D341Med (cell line): ENCODE measurements at regions not wholly inside any gene's neighbourhood (a gene's known extent, or its start where the extent isn't known, plus 50 kb on each side); places are given as distances from the start of the nearest gene placed in this dataset.

Source experiments
- DNase-seq: peaks from one replicate; pipeline ENCODE4 v3.0.0; 2012; ENCODE audit warnings: low spot score

DNA sequence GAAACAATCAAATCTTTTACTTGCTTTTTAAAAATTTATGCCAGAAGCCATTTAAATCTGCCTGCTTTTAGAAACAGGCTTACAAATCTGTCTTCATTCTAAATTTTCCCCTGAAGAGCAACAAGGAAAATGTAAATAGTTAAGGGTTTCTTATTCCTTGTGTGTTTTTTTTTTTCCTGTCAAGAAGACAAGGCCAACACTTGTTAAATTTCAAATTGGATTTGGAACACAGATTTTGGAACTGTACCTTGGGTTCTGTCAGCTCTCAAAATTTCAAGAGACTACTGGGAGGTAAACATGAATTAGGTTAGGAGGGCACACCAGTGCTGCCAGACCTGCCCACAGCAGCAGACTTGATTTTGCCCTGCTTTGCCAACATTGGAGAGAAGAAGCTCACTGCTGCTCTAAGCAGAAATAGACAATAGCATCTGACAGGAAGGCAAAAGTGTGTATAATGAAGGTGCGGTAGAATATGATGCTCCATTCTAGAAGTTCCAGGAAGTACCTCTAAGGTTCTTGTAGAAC, 121.7 kb downstream of the NHLRC3 start:
- DNase-seq = no peak

DNA sequence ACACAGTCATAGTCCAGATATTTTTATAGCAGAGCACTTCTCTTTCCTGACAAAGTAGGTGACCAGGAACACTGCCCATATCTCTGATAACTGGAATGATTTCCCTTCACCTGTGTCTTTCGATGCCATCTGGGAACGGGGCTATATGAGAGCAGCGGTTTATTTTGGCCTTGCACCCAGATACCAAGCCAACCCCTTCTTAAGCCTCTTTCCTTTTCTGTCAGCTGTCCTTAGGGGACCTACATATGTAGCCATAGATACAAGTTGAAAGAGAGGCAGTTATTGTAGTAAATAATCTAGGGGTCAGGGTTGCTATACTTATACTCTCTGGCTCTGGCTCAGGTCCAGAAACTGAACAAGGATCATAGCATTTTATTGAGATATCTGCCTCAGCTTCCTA, 128.8 kb downstream of the NHLRC3 start:
- no peak for DNase-seq

DNA sequence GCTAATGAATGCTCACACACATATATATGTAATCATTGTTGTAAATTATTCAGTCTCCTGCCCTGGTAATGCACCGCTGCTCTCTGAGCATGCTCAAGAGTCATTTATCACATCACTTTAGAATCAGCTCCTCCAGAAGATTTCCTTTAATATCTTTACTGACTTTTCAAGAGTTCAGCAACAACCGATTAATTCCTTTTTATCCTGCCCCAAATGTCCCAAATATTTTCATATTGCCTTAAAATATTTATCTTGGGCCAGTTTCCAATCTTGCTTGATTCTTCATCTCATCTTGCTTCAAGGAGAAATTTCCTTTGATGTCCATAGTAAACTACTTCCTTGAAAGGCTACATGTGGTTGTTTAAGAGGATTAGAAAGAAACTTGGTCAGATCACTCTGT, 132.5 kb downstream of the NHLRC3 start:
- no peak for DNase-seq

- no peak for DNase-seq
Measured at GRCh38 chr13:39185326-39185725, 147.1 kb downstream of the NHLRC3 start.

- DNase-seq = no peak
Measured at GRCh38 chr13:39186205-39186875, 148.1 kb downstream of the NHLRC3 start.

DNA sequence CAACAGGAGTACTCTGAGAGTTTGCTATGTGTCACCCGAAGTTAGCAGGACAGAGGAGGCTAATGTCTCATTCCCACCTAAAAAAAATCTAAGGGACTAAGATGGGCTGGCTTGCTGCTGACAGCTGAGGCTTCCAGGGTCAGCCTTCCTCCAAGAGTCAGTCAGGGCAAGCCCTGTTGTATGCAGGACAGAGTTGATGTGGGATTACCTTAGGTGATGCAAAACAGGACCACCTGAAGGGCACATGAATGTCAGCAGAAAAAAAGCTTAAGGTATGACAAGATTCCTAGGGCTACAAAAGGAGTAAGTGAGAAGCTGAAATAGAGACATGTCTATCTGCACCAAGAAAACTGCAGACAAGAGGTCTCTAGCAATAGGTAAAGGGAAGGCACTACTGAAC, 151.5 kb downstream of the NHLRC3 start:
- DNase-seq = no peak

DNA sequence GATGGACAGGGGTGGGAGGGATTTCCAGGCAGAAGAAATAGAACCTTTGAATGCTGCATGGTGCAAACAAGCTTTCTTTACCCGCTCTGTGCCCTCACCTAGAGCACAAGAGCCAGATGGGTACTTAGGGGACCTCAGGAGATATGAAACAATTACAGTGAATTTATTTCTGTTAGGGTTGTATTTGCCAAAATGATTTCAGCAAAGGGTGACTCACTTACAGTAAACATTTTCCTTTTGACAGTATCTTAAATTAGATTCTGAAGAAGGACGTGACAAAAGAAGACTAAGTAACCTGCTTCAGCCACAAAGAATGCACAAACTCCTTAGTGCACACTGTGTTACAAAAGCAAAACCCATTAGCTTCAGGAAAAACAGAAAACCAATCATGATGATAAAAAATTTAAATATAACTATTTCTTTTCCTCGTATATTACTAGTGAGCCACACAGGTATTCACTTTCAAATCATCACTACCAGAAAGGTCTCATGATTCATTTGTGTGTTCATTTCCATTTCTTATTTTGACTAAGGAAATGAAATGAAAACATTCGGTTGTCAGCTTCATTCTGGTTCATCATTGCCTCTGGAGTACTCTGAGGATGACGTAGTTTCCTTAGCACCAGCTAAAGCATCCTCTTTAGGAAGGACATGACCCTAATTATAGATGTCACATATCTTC, 158.8 kb downstream of the NHLRC3 start:
- DNase-seq = no peak

GRCh38 chr13:39197647-39198007, 159.4 kb downstream of the NHLRC3 start:
- DNase-seq = no peak

GRCh38 chr13:39200249-39200910, 162.1 kb downstream of the NHLRC3 start:
- no peak for DNase-seq

- DNase-seq = no peak
Measured at GRCh38 chr13:39201180-39201579, 162.9 kb downstream of the NHLRC3 start.

GRCh38 chr13:39202746-39203145, 164.5 kb downstream of the NHLRC3 start:
- no peak for DNase-seq

GRCh38 chr13:39208636-39209035, 170.4 kb downstream of the NHLRC3 start:
- no peak for DNase-seq

GRCh38 chr13:39209731-39210531, 171.7 kb downstream of the NHLRC3 start:
- DNase-seq = no peak

- no peak for DNase-seq
Measured at GRCh38 chr13:39210961-39211534, 172.8 kb downstream of the NHLRC3 start.

DNA sequence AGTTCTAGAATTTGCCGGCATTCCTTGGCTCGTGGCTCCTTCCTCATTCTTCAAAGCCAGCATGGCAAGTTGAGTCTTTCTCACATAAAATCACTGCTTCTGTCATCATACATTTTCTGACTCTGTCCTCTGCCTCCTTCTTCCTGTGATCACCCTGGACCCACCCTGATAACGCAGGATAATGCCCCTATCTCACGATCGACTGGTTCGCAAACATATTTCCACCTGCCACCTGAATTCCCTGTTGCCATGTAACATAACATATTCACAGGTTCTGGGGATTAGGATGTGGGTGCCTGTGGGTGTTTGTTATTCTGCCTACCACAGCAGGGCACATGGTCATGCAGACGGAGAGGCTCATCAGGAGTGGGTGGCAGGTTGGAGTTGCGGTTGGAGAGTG, 177.7 kb downstream of the NHLRC3 start:
- DNase-seq = no peak

DNA sequence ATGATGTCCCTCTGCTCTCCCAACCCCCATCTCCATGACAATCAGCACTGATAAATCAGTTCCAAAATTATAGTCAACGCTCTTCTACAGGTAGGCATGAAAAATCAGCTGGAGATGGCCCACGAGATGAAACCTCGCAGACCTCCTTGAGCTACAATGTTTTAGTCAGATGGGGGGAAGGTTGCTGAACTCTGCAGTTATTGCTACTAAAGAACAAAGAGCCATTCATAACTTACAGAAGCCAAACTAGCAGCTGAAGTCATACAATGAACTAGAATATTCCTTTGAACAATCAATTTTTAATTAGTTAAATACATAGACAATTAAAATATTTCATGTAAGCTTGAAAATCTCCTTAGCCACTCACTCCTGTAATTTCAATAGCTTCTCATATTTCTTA, 179.2 kb downstream of the NHLRC3 start:
- DNase-seq = no peak

DNA sequence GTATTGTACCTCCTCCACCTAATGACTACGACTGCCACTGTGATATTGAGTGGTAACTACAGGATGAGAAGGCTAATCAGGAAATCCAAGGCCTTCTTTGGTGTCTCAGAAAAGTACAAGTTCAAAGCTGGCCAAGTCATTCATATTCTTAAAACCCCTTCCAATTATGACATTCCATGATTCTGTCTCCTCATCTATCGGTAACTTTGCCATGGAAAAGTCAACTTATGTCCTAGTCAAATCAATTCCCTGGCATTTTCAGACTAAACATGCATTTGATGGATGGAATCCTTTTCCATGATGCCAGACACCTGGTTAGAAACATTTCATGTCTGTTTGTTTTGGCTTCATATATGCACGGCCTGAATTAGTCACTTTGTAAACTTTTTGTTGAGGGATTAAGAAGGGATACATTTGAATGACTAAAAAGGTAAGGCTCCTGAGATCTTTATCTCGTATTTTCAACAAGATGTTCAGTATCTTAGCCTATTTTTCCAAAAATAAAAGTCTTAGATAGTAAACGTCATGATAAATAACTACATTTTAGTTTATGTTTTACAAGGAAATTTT, 186.5 kb downstream of the NHLRC3 start:
- DNase-seq = no peak

DNA sequence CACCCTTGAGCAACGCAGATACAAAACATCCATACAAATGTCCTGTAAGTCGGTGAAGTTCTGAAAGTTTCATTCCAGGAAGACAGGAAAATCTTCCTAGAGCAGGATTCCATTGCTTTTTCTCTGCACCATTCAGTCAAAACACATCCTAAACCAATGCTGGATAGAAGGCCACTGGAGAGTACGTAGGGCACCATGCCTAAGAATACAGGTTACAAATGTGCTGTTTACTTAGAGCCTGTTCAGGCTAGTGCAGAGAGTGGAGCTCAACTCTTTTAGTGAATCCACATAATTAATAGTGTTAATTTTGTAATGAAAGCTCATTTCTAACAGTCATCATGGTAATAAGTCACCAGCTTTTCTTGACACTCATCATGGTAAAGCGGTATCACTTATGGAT, 187.6 kb downstream of the NHLRC3 start:
- no peak for DNase-seq

GRCh38 chr13:39226359-39226758, 188.1 kb downstream of the NHLRC3 start:
- no peak for DNase-seq

DNA sequence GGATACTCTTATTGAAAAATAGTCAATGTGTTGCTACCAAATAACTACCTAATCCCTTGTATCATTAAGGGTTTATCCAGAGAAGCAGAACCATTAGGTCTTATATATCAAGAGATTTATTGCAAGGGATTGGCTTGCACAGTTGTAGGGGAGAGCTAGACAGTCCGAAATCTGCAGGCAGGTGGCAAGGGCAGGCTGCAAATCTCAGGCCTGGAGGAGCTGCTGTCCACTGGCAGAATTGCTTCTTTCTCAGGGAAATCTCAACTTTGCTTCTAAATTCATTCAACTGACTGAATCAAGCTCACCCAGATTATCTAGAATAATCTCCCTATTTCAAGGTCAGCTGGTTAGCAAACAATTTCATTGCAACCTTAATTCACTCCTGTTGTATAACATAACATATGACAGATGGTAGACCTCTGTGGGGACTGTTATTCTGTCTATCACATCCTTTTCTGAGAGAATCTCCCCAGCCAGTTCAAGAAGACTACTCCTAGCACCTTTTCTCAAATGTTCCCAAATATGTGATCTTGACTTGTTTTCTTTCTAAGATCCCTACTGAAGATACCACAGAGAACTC, 194.2 kb downstream of the NHLRC3 start:
- peak; percentile 34 for DNase-seq

GRCh38 chr13:39232999-39233398, 194.7 kb downstream of the NHLRC3 start:
- no peak for DNase-seq
